A673 (cell line): ENCODE measurements at regions not wholly inside any gene's neighbourhood (a gene's known extent, or its start where the extent isn't known, plus 50 kb on each side); places are given as distances from the start of the nearest gene placed in this dataset.

Source experiments
- BruUV-seq: library from RNA; stranded (reverse); fragments of 400-500 nt; replicated peaks from 2 replicates; lab custom pipeline; 2021; lab: Mats Ljungman, UMichigan
- CTCF ChIA-PET: fragments of 300-600 bp; sonication (Branson Sonifier 250); formaldehyde crosslinking; loops from one replicate; lab custom pipeline; 2022; ENCODE audit warnings: antibody characterized with exemption; lab: Charles Lee
- POLR2A ChIA-PET: fragments of 300-600 bp; sonication (Branson Sonifier 250); formaldehyde crosslinking; loops from one replicate; lab custom pipeline; 2022; ENCODE audit warnings: antibody characterized with exemption; ENCODE audit not compliant: low non-redundant PET; lab: Charles Lee
- DNase-seq: peaks from one replicate; pipeline ENCODE4 v3.0.0-alpha.2; 2015; ENCODE audit warnings: low spot score
- H3K27ac ChIP-seq: fragments of 200-600 bp; sonication (generic); 2 replicates; pipeline ENCODE4 v1.5.1; 2016; ENCODE audit warnings: mixed run types, low read depth, mild to moderate bottlenecking, mixed read lengths, antibody characterized with exemption, low read length; ENCODE audit not compliant: poor library complexity, severe bottlenecking
- H3K27me3 ChIP-seq: fragments of 200-600 bp; sonication (generic); replicated peaks from 2 replicates; pipeline ENCODE4 v1.6.1; 2017; ENCODE audit warnings: mixed run types, low read depth, mild to moderate bottlenecking, mixed read lengths, antibody characterized with exemption, low read length; ENCODE audit not compliant: insufficient read depth, poor library complexity
- H3K36me3 ChIP-seq: fragments of 200-600 bp; sonication (generic); 2 replicates; pipeline ENCODE4 v1.6.1; 2016; ENCODE audit warnings: mixed run types, mild to moderate bottlenecking, mixed read lengths, antibody characterized with exemption, low read length; ENCODE audit not compliant: insufficient read depth, poor library complexity, severe bottlenecking
- H3K4me1 ChIP-seq: fragments of 200-600 bp; sonication (generic); 2 replicates; pipeline ENCODE4 v1.6.1; 2017; ENCODE audit warnings: mixed run types, mild to moderate bottlenecking, mixed read lengths, antibody characterized with exemption, low read length; ENCODE audit not compliant: insufficient read depth, poor library complexity, severe bottlenecking
- H3K4me3 ChIP-seq: fragments of 200-600 bp; sonication (generic); 2 replicates; pipeline ENCODE4 v1.5.1; 2016; ENCODE audit warnings: low read depth, mixed run types, mild to moderate bottlenecking, mixed read lengths, low read length; ENCODE audit not compliant: poor library complexity, severe bottlenecking
- H3K9me3 ChIP-seq: fragments of 200-600 bp; sonication (generic); 2 replicates; pipeline ENCODE4 v1.6.1; 2016; ENCODE audit warnings: mixed run types, low read depth, mild to moderate bottlenecking, mixed read lengths, antibody characterized with exemption, low read length; ENCODE audit not compliant: poor library complexity, severe bottlenecking
- EZH2 ChIP-seq: fragments of 200-600 bp; sonication (generic); IDR thresholded peaks from 2 replicates; pipeline ENCODE4 v1.6.1; 2017; ENCODE audit warnings: borderline replicate concordance, low read depth, mild to moderate bottlenecking, mixed read lengths, antibody characterized with exemption, low read length; ENCODE audit not compliant: poor library complexity, severe bottlenecking
- intact Hi-C: fragments of 100-400 bp; cut with micrococcal nuclease; formaldehyde crosslinking; loops from one replicate; pipeline ENCODE4 v1.10.0; 2022; ENCODE audit not compliant: unreplicated experiment
- TF ChIP-seq, protein P1 (sequence below): fragments of 300-800, 200-600 bp; sonication (generic); conservative IDR thresholded peaks from 2 replicates; pipeline ENCODE4 v1.5.1; 2017; ENCODE audit warnings: low read depth, mild to moderate bottlenecking, antibody characterized with exemption, low read length, moderate library complexity, mixed read lengths

DNA sequence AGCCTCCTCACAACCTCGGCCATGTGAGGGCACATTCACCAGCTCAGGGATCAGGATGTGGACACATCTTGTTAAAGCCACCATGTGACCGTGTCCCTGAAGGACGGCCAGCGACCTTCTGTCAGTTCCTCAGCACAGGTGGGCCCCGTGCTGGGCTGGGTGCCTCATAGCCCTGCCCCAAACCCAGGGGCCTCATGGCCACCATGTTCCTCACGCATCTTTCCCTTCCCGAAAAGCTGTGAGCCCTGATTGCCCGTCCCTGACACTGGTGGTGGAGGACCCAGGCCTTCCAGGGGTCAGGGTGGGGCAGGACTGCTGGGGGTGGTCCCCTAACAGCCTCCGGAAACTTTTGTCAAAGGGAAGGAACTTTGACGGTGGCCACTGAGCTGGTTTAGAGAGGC, 60.1 kb upstream of the ADRA2C start:
- POLR2A ChIA-PET = no interaction called here

DNA sequence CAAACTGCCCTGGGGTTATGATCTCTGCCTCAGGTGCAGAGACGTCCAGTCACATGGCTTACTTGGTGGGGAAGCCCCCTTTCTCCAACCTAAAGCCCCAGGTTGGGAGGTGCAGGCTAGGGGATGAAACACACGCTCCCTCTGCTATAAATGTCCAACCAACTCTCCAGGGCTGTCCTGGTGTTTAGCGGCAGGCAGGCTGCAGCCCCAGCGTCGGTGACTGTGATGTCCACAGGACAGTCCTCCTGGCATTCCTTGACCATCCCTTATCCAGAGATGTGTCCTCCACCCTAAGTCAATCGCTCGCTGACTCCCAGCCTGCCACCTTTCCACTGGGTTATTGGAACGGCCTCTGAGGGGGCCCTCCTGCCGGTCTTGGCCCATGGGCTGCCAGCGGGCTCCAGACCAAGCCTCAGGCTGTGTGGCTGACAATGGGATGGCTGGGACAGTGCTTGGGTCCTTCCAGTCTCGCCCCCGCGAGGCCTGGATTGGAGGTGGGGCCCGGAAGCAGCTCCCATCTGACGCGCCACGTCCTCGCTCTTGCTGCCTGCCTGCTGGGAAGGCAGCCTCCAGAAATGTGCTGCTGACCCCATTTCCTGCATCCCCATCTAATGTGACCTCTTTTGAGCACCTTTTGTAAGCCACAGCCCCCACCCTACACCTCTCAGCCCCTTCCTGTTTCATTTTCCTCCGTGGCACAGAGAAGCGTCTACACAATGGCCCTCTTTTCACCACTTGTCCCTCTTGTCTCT, 60.8 kb upstream of the ADRA2C start:
- intact Hi-C loops = no loop called here
- TF ChIP-seq, protein P1, sequence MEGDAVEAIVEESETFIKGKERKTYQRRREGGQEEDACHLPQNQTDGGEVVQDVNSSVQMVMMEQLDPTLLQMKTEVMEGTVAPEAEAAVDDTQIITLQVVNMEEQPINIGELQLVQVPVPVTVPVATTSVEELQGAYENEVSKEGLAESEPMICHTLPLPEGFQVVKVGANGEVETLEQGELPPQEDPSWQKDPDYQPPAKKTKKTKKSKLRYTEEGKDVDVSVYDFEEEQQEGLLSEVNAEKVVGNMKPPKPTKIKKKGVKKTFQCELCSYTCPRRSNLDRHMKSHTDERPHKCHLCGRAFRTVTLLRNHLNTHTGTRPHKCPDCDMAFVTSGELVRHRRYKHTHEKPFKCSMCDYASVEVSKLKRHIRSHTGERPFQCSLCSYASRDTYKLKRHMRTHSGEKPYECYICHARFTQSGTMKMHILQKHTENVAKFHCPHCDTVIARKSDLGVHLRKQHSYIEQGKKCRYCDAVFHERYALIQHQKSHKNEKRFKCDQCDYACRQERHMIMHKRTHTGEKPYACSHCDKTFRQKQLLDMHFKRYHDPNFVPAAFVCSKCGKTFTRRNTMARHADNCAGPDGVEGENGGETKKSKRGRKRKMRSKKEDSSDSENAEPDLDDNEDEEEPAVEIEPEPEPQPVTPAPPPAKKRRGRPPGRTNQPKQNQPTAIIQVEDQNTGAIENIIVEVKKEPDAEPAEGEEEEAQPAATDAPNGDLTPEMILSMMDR = no peak
- ChIA-PET CTCF (no interaction called here), POLR2A (no interaction called here)
- no peaks in the 10 kb centered on the region for H3K4me1 ChIP-seq
- no peak for DNase-seq
- no peak overlapping the region for H3K27ac ChIP-seq
- H3K4me3 ChIP-seq = no peak overlapping the region
- peaks cover 16% of the 10 kb centered on the region for H3K27me3 ChIP-seq
- no TSS peak for BruUV-seq
- H3K36me3 ChIP-seq = no peaks in the 10 kb centered on the region
- H3K9me3 ChIP-seq = no peaks in the 10 kb centered on the region

More for the DNA sequence above, 60.1 kb upstream of the ADRA2C start:
- Histone ChIP-seq H3K4me1 (no peaks in the 10 kb centered on the region), H3K27me3 (peaks cover 16% of the 10 kb centered on the region), H3K27ac (no peak overlapping the region), H3K9me3 (no peaks in the 10 kb centered on the region), H3K36me3 (no peaks in the 10 kb centered on the region), H3K4me3 (no peak overlapping the region)
- no TSS peak for BruUV-seq
- no peak for TF ChIP-seq EZH2
- TF ChIP-seq, protein P1 = no peak
- DNase-seq = no peak
- CTCF ChIA-PET = no interaction called here
- intact Hi-C loops = no loop called here

DNA sequence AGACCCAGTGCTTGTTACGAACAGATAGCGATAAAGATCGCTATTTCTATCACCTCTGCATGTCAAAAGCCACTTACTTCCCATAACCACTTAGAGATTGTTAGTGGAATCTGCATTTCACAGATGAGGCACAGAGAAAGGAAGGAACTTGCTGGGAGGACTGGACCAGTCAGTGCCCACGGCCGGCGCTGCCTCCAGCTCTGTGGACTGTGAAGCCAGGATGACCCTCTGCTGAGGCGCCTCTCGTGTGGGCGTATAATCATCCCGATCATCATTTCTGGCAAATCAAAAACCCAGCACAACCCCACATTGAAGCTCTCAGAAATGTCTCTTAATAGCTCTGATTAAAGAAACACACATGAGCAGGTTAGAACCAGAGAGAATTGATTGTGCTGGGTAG, 61.5 kb upstream of the ADRA2C start:
- TF ChIP-seq, protein P1 = no peak
- TF ChIP-seq EZH2 = no peak
- H3K27me3 ChIP-seq = peaks cover 16% of the 10 kb centered on the region
- intact Hi-C loops = no loop called here
- no peak overlapping the region for H3K27ac ChIP-seq
- no peaks in the 10 kb centered on the region for H3K36me3 ChIP-seq
- no peak for DNase-seq
- CTCF ChIA-PET = no interaction called here
- BruUV-seq = no TSS peak
- no peaks in the 10 kb centered on the region for H3K9me3 ChIP-seq
- POLR2A ChIA-PET = no interaction called here
- no peaks in the 10 kb centered on the region for H3K4me1 ChIP-seq
- H3K4me3 ChIP-seq = no peak overlapping the region
